Right lobe of liver (tissue), 6 donors: ENCODE measurements at regions not wholly inside any gene's neighbourhood (a gene's known extent, or its start where the extent isn't known, plus 50 kb on each side); places are given as distances from the start of the nearest gene placed in this dataset.

ENCODE experiments used
- ATAC-seq, 4 donors: fragments of 200-7000 bp; cut with Tn5 transposase; one replicate each; pipeline ENCODE4 v1.9.1; 2020; ENCODE audit warnings: mild to moderate bottlenecking in 4 of 4, moderate library complexity in 4 of 4
- DNase-seq, 3 donors: peaks; one replicate each; pipeline ENCODE4 v3.0.0-alpha.2; 2020
- H3K27ac ChIP-seq, 3 donors: fragments of 200-600 bp; one replicate each; pipeline ENCODE4 v1.8.0; 2022
- H3K27me3 ChIP-seq, 2 donors: fragments of 200-600 bp; one replicate each; pipeline ENCODE4 v1.8.0; 2022
- H3K36me3 ChIP-seq, 4 donors: fragments of 200-600 bp; sonication (generic) in 1 of 4; one replicate each; pipeline versions ENCODE4 v1.5.1 to v1.8.0; 2017 to 2022; ENCODE audit warnings: control low read depth in 1 of 4
- H3K4me1 ChIP-seq, 4 donors: fragments of 200-600 bp; sonication (generic) in 1 of 4; one replicate each; pipeline versions ENCODE4 v1.5.1 to v1.8.0; 2017 to 2022; ENCODE audit warnings: control low read depth in 1 of 4
- H3K4me3 ChIP-seq, 3 donors: fragments of 200-600 bp; one replicate each; pipeline ENCODE4 v1.8.0; 2022
- H3K9me3 ChIP-seq, 4 donors: fragments of 200-600 bp; sonication (generic) in 1 of 4; one replicate each; pipeline versions ENCODE4 v1.5.1 to v1.8.0; 2017 to 2022; ENCODE audit warnings: control low read depth in 1 of 4
- POLR2A ChIP-seq: fragments of 450-650 bp; IDR thresholded peaks from one replicate; pipeline ENCODE4 v1.6.1; 2017; ENCODE audit warnings: antibody characterized with exemption, mild to moderate bottlenecking
- WGBS: methylation state at CpG from one replicate; pipeline ENCODE4 v1.1.6; 2018; ENCODE audit warnings: low coverage, low lambda C conversion rate; ENCODE audit not compliant: insufficient coverage; ENCODE audit errors: missing lambda C conversion rate; 5-methylcytosine and 5-hydroxymethylcytosine counted together
- intact Hi-C, 2 donors: fragments of 100-400 bp; cut with DNase I; formaldehyde crosslinking; loops; one replicate each; pipeline versions ENCODE4 v1.11.2 to v1.14.1; 2022
- TF ChIP-seq, protein P1 (sequence below), 4 donors: fragments of 200-600 bp in 3 of 4; fragments of 450-650 bp in 1 of 4; IDR thresholded peaks; one replicate each; pipeline versions ENCODE4 v1.5.1 to v1.8.0; 2016 to 2022; ENCODE audit warnings: antibody characterized with exemption in 4 of 4, mild to moderate bottlenecking in 2 of 4
- donor health status: DM: no; HTN: yes; CAD: no.
- donor health status: DM: no; HTN: no; CAD: no.
- donor health status: DM: no; HTN: no; CAD: no.
- donor health status: DM: no; HTN: yes; CAD: no.
- donor health status: DM: no; HTN: yes; CAD: no.

DNA sequence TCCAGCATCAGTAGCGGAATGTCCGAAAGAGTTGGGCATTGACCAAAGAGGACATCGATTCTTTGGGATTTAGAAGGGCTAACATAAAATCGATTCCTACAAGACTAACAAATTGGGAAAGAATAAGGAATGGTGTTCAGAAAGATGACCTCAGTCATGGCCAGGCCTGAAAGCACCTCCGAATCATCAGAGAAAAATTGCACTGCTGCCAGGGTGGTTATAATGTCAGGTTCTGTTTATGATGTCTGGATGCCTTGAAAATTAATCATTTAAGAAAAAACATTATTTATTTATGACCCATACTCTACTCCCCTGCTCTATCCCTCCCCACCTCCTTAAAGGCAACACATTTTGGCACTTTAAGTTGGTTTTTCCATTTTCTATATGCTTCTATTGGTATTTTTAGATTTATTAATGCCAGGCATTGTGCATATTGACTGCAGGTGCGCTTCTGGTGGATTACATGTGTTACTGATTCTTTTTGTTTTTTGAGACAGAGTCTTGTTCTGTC is 104.7 kb downstream of the MYCN start:
- DNase-seq = no peak
- H3K27me3 ChIP-seq = no peaks in the 10 kb centered on the region
- WGBS = 93% methylated on average over 6 of the region's 6 CpGs
- no peak for ATAC-seq
- TF ChIP-seq POLR2A = no peak
- TF ChIP-seq, protein P1, sequence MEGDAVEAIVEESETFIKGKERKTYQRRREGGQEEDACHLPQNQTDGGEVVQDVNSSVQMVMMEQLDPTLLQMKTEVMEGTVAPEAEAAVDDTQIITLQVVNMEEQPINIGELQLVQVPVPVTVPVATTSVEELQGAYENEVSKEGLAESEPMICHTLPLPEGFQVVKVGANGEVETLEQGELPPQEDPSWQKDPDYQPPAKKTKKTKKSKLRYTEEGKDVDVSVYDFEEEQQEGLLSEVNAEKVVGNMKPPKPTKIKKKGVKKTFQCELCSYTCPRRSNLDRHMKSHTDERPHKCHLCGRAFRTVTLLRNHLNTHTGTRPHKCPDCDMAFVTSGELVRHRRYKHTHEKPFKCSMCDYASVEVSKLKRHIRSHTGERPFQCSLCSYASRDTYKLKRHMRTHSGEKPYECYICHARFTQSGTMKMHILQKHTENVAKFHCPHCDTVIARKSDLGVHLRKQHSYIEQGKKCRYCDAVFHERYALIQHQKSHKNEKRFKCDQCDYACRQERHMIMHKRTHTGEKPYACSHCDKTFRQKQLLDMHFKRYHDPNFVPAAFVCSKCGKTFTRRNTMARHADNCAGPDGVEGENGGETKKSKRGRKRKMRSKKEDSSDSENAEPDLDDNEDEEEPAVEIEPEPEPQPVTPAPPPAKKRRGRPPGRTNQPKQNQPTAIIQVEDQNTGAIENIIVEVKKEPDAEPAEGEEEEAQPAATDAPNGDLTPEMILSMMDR (IDR thresholded peaks at IDR 0.05) = no peak
- no peaks in the 10 kb centered on the region for H3K4me1 ChIP-seq
- no peak overlapping the region for H3K4me3 ChIP-seq
- intact Hi-C loops = no loop called here
- no peak overlapping the region for H3K27ac ChIP-seq
- no peaks in the 10 kb centered on the region for H3K36me3 ChIP-seq
- H3K9me3 ChIP-seq = no peaks in the 10 kb centered on the region

DNA sequence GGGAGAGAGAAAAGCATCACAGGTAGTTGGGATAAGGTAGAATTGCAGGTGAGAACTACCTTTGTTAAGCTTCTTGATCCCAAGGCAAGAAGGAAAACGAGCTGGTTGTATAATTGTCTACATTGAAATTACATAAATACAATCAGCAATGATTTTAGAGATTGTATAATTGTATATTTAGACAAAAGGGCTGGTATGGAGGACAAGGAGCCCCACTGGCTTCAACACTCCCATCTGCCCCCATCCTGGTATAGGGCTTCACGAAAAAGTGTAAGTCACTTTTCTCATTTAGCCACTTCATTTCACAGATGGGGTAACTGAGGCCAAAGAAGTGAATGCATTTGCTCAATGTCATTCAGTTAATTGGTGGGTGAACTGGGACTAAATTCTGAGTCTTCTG is 103.3 kb downstream of the MYCN start:
- H3K4me1 ChIP-seq = no peaks in the 10 kb centered on the region
- intact Hi-C loops = no loop called here
- no peaks in the 10 kb centered on the region for H3K27me3 ChIP-seq
- H3K36me3 ChIP-seq = no peaks in the 10 kb centered on the region
- no peaks in the 10 kb centered on the region for H3K9me3 ChIP-seq
- no peak for ATAC-seq
- DNase-seq = no peak
- H3K27ac ChIP-seq = no peak overlapping the region
- H3K4me3 ChIP-seq = no peak overlapping the region
- TF ChIP-seq POLR2A = no peak
- TF ChIP-seq, protein P1 (IDR thresholded peaks at IDR 0.05) = no peak
- 63% methylated on average over 1 of the region's 2 CpGs for WGBS

DNA sequence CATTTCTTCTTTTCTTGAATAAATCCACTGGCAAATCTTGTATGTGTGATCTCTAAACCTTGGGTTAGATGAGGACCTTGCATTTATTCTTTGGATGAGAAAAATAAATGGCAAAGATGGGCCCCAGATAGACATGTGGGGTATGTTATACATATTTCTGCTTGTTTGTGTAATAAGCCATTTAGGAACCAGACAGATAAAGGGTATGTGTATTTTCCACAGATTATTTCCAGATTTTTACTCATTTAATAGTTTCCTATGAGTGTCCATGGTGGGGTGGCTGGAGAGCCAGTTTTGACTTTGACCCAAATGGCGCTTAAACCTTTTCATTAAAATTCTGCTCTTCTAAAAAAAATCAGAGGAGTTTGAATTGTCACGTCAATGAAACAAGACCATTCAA is 102.8 kb downstream of the MYCN start:
- WGBS = 82% methylated on average over 2 of the region's 2 CpGs
- Histone ChIP-seq H3K4me3 (no peak overlapping the region), H3K4me1 (no peaks in the 10 kb centered on the region), H3K27ac (no peak overlapping the region), H3K27me3 (no peaks in the 10 kb centered on the region), H3K9me3 (no peaks in the 10 kb centered on the region), H3K36me3 (no peaks in the 10 kb centered on the region)
- DNase-seq (no peak), ATAC-seq (no peak)
- no peak for TF ChIP-seq POLR2A
- TF ChIP-seq, protein P1 (IDR thresholded peaks at IDR 0.05) = no peak
- intact Hi-C loops = no loop called here

DNA sequence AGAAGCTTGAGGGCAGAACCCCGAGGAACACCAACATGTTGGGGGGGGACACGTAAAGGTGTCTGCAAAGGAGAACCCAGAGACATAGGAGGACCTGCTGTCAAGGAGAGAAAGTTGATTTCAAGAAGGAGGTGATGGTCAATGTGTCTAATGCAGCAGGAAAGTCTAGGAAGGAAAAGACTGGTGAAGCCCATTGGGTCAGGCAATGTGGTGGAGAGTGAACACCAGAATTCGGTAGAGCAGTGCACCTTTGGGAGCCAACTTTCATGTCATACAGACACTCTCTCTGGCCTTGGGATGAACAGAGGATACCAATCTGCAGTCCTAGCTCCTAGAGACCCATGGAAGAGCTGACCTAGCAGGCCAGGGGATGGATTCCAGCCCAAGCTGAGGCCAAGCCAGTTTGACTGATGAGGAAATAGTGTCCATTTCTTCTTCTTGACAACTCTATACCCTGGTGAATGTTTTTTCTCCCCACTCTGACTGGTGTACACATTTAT is 101.9 kb downstream of the MYCN start:
- Histone ChIP-seq H3K4me3 (no peak overlapping the region), H3K9me3 (no peaks in the 10 kb centered on the region), H3K36me3 (no peaks in the 10 kb centered on the region), H3K4me1 (no peaks in the 10 kb centered on the region), H3K27ac (no peak overlapping the region), H3K27me3 (no peaks in the 10 kb centered on the region)
- 100% methylated on average over 2 of the region's 3 CpGs for WGBS
- DNase-seq (no peak), ATAC-seq (no peak)
- no peak for TF ChIP-seq POLR2A
- TF ChIP-seq, protein P1 (IDR thresholded peaks at IDR 0.05) = no peak
- intact Hi-C loops = no loop called here
